PC-3 (cell line): ENCODE measurements at regions not wholly inside any gene's neighbourhood (a gene's known extent, or its start where the extent isn't known, plus 50 kb on each side); places are given as distances from the start of the nearest gene placed in this dataset.

Experiments used
- EZH2 ChIP-seq: fragments of 300-600 bp; sonication (generic); IDR thresholded peaks from one replicate; pipeline ENCODE4 v1.6.1; 2017; ENCODE audit warnings: antibody characterized with exemption, mild to moderate bottlenecking, low read length; ENCODE audit not compliant: unreplicated experiment
- TF ChIP-seq, protein P1 (sequence below): fragments of 300-600 bp; sonication (generic); conservative IDR thresholded peaks from 2 replicates; pipeline ENCODE4 v1.5.1; 2017; ENCODE audit warnings: antibody characterized with exemption, low read depth, mild to moderate bottlenecking, low read length

DNA sequence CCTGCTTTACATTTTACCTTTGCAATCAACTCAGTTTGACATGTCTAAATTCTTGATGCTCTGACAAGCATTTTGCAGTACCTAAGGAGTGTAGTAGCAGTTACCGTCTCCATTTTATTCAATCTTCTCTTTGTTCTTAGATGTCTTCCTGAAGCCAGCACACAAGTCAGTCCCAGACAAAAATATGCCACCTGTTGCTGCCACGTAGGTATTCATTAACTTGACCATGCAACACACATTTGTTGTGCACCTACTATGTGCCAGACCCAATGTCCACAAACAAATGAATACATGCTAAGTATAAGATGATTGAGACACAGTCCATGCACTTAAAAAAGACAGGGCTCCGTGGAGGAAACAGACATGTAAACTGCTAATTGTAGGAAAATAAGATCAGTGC lies 81.5 kb upstream of the NGF start:
- TF ChIP-seq EZH2: no peak
- TF ChIP-seq, protein P1, sequence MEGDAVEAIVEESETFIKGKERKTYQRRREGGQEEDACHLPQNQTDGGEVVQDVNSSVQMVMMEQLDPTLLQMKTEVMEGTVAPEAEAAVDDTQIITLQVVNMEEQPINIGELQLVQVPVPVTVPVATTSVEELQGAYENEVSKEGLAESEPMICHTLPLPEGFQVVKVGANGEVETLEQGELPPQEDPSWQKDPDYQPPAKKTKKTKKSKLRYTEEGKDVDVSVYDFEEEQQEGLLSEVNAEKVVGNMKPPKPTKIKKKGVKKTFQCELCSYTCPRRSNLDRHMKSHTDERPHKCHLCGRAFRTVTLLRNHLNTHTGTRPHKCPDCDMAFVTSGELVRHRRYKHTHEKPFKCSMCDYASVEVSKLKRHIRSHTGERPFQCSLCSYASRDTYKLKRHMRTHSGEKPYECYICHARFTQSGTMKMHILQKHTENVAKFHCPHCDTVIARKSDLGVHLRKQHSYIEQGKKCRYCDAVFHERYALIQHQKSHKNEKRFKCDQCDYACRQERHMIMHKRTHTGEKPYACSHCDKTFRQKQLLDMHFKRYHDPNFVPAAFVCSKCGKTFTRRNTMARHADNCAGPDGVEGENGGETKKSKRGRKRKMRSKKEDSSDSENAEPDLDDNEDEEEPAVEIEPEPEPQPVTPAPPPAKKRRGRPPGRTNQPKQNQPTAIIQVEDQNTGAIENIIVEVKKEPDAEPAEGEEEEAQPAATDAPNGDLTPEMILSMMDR: no peak
